Kasumi-1 (cell line): ENCODE measurements at regions not wholly inside any gene's neighbourhood (a gene's known extent, or its start where the extent isn't known, plus 50 kb on each side); places are given as distances from the start of the nearest gene placed in this dataset.

Experiments
- DNase-seq, 2 experiments: peaks; one replicate each; lab custom pipeline; 2025; lab: John Stamatoyannopoulos, UW

DNA sequence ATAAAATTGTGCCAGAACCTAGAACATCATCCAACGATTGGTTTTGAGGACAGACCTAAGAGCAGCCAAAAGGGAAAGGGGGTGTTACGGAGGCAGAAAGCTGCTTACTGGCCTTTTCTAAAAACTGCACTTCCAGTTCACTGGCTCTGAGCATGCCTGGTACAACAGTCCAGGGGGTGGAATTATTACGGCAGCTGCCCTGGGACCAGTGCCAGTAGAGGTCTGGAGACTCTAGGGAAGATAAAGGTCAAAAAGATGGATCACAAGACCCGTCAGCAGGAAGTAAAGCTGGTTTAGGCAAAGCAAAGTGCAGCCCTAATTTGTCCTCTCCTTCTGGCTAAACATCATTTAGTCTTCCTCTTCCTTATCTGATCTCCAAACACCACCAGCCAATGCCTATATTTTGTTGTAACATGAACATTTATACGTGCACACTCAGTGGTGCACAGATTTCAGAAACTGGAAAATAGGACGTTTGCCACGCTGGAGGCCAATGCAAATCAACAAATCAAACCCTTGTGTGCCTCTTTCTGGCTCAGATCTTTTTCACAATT is 216.4 kb upstream of the DPP6 start:
- DNase-seq, result no peak

GRCh38 chr7:153838591-153838990 is 213.6 kb upstream of the DPP6 start:
- DNase-seq, result no peak

DNA sequence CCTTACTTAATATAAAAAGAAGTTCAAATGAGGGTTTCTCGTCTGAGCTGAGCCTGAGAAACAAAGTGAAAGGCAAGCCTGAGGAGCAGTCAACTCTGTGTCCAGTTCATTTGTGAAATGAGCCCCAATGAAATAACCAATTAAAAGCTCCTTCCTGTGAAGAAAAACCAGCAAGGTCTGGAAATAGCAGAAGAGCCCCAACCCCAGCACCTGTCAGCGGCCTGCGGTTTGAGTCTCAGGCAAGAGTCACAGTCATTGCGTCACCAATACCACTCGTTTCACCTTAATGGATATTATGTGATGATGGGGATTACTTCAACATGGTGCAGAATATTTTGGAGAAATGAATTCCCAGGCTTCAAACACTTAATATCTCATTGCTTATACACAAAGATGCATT is 211.3 kb upstream of the DPP6 start:
- DNase-seq, result no peak

- no peak for DNase-seq
Measured at GRCh38 chr7:153847828-153848227, 204.4 kb upstream of the DPP6 start.

DNA sequence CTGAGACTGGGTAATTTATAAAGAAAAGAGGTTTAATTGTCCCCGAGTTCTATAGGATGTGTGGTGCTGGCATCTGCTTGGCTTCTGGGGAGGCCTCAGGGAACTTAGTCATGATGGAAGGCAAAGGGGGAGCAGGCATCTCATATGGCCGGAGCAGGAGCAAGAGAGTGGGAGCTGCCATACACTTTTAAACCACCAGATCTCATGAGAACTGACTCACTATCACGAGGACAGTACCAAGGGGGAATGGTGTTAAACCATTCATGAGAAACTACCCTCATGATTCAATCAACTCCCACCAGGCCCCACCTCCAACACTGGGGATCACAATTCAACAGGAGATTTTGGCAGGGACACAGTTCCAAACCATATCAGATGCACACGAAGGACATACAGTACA is 199.9 kb upstream of the DPP6 start:
- no peak for DNase-seq

DNA sequence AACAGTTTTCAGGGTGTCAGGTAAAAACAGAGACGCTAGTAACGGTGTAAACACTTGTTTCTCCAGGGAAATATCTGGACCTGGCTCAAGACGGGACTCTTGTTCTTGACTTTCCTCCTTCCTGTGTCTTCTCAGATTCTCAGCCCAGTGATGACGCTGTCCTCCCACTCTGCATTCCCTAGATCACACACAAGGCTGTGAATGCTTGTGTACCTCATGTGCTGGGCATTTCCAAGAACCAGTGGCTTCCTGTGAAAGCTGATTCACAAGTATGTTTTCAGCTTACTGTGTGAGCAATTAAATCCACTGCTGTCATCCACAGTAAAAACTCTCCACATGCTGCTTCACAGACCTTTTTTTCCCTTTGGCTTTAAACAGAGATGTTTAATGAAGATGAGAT is 193.8 kb upstream of the DPP6 start:
- no peak for DNase-seq

- DNase-seq, result no peak
Measured at GRCh38 chr7:153859239-153859638, 193.0 kb upstream of the DPP6 start.

DNA sequence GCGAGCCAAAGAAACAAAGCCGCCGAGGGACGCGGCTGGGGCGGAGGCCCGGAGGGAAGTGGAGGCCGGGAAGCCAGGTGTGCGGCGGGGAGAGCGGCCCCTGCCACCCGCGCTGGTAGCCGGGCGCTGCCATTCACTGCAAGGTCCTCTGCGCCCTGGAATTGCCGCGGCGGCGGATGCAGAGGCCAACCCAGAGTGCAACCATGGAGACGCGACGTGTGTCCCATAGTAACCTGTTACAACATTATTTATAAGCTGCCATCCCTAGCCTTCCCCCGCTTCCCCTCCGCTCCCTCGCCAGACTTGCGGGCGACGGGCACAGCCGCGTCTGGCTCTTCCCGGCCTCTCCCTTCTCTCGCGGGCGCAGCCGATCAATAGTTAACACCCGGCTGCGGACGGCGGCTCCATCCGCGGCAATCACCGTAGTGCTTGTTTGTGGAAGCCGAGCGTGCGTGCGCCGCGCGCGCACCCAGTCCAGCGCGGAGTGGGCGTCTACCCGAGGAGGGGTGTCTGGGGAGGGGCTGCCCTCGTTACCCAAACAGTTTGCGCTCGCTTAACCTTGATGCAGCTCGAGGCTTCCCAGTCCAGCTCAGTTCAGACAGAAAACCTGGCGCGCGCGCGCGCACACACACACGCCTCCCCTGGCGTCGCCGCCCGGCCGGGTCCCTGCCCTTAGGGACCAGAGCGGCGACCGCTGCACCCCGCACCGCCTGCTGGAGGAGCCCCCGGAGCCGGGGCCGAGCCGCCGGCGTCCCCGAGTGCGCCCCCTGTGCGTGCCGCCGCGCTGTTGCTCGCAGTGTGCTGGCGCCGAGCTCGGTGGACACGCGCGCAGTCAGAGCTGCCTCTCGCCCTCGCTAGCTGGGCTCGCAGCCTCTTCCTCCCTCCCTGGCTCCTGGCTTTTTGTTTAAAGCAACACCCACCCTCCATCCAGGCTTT is 165.4 kb upstream of the DPP6 start:
- no peak for DNase-seq

DNA sequence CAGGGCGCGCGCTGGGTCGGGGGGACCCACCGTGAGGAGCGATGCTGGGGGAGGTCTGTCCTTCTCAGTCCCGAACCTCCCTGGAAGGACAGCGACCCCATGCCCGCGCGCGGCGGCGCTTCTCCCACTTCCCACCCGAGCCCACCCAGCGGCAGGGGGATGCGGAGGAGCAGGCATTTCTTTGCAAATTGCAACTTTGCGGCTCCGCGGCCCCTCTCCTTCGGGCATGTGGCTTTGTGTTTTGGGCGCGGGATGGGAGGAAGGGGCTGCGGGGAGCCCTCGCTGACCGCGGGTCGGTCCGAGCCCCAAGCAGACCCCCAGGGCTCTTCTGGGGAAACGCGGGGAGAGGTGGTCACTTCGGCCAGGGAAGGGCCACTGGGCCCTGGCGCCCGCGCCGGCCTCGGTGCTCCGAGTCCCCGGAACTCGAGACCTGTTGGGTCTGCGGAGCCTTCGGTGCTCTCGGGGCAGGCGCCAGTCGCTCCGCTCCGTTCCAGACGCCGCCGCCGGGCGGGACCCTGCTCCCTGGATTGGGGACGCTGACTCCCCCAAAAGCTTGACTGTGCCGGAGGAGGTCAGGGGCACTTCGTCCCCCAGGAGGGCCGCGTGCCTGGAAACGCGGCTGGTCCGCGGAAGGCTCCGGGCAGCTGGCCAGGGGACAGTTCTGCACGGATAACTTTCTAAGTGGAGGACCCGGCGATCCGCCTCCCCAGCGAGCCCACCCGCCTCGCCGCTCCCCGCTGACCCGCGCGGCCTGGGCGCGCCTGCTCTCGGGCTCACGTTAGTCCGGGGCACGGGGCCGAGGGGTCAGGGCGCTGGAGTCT is 164.2 kb upstream of the DPP6 start:
- DNase-seq, result no peak

GRCh38 chr7:153891990-153892389 is 160.2 kb upstream of the DPP6 start:
- no peak for DNase-seq

- no peak for DNase-seq
Measured at GRCh38 chr7:153902862-153903261, 149.3 kb upstream of the DPP6 start.

DNA sequence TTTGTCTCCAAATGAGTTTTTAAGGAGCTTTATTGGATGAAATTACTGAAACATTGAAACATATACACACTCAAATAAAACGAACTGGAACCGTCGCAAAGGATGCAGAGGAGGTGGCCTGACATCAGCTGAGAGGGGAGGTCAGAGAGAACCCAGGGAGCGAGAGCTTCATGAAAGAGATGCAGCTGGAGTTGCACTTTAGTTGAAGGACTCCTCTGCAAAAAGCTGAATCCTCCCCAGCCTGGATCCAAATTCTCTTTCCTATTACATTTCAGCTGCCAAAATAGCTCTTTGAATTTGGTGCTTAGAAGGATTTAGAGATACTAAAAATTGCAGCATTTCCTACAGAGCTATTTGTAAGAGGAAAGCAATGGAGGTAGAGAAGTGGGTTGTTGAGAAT is 140.0 kb upstream of the DPP6 start:
- DNase-seq, result no peak

DNA sequence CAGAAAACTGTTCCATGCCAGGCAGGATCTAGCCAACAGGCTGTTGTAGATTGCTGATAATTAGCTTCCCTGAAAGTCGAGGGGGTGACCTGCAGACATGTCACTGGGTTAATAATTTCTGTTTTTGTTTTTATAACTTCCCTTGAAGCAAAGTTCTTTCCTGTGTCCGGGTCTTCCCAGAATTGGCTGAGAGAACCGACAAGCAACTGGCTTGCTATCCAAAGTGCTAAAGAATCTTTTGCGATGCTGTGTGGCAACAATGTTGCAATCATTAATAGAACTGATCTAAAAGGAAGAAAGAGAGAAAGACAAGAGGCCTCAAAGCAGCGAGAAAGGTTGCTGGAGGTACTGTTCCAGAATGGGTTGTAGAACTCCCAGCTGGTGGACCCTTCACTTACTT is 132.1 kb upstream of the DPP6 start:
- DNase-seq, result no peak

GRCh38 chr7:153920897-153921296 is 131.3 kb upstream of the DPP6 start:
- DNase-seq, result no peak

DNA sequence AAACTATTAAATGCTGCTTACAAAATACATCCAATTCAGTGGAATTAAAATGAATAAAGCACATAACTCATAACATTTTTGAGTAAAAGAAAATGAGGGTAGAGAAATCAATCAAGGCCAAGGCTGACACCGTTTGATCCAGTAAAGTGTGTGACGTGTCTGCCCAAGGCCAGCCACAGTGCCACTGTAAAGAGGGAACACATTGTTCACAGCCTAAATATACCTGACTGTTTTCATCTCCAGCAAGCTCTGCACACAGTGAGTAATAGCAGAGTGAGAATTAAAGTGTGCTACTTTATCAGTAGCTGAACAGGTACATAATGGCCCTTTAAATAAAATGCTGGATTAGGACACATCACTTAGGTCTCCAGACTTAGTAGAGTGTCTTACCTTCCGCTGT is 130.8 kb upstream of the DPP6 start:
- DNase-seq, result no peak

DNA sequence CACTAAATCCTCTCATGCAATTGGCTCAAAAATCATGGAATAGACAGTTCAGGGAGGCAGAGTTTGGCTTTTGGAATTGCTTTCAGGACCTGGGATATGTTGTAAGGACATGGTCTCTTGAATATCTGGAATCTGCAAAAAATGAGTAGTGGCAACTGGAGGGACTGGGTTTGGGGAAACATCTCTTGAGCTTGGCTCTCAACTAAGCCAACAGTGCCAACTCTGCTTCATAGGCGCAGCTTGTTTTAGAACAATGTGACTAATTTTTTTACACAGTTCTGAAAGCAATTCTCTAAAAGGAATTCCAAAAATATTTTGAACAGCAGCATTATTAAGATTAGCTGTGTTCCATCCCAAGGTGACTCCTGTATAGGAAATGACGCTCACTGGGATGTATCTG is 121.5 kb upstream of the DPP6 start:
- DNase-seq, result no peak

- DNase-seq, result no peak
Measured at GRCh38 chr7:153934048-153934447, 118.2 kb upstream of the DPP6 start.

DNA sequence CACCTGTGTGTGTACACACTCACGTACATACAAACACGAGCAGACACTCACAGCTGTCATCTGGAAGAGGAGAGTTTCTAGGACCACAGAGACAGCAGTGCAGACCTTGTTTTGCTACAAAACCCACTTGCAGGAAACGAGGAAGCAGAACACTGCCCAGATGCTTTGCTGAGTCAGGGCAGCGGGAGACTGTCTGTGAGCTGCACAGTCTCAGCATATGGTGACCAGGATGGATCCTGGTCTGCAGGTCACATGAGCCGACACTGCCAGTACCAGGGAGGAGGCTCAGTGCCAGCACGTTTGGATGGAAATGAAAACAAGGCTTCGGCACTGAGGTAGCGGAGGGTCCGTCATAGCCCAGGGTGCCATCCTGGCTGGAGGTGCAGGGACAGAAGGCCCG is 117.6 kb upstream of the DPP6 start:
- DNase-seq, result no peak

DNA sequence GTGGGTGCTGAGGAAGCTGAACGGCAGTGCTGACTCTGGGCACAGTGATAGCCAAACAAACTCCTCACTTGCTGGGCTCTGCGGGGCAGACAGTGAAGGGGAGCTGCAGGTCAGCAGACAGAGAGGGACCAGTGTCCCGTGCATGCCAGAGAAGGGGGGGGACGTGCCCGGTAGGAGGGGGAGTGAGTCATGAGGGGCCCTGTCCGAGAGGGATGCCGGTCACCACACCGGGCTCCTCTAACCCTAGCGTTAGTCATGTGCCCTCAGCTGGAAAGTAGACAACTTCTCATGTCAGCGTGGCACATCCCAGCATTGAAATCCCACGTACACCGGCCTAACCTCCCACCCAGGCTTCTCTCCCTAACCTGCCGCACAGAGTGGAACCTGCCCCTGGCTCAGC is 117.1 kb upstream of the DPP6 start:
- no peak for DNase-seq

DNA sequence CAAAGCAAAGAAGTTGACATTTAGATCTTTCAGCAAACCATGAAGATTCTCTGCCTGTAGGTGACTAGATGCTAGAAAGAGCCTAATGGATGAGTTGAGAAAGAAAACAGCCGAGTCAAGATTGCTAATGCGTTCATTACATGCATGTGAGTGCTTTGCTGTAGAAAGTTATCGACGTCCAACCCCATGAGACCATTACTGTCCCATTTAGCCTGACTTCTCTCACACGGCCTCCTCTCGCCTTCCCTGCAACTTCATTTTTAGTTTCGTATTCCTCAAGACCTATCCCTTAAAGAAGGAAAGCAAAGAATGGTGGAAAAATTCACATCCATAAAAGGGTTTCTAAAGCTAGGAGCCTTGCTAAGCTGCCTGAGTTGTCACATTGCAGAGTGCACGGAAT is 113.7 kb upstream of the DPP6 start:
- no peak for DNase-seq

DNA sequence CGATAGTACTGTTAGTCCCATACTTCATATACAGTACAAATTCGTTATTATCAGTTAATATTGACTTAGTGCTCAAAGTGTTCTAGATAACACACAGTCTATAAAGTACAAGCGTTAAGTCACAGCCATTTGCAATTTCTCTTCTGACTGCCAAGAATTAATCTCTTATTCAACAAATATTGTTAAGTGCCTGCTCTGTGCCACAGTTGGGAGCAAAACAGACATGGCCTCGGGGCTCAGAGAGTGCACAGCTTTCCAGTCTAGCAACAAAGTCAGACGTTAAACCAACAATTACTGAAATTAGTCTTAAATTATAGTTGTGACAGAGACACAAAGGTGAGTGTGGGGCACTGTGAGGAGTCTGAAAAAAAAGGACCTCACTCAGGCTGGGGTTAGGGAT is 113.0 kb upstream of the DPP6 start:
- DNase-seq, result no peak

DNA sequence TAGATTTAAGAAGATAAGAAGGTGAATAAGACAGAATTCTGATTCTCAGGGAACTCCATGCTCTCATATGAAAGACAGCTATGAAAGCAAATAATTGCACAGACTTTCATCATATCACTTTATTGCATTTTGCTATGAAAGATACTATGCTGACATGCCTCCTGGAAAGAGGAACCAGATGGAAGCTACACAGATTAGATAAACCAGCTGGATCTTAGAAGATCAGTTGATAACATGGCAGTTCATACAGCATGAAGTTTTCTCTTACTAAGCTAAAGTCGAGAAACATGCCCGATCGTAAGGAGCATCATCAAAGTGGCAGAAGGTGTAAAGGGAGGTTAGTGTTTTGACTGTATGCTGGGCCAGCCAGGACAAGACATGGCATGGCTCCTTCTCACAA is 112.5 kb upstream of the DPP6 start:
- DNase-seq, result no peak

DNA sequence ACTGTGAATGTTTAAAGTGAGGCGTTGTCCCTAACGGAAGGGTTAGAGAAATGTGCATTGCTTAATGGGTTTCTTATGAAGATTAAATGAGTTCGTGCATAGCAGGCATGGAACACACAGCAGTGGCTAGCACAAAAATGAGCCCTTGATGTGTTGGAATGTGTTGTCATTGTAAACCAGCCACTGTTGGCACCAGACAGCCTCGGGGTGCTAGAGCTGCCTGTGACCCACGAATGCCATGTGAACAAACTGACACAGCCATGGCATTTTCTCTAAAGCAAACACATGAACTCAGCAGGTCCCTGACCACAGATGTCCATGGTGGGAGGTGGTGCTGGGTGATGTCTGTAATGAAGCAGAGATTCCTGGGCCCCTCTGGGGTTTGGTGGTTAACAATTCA is 111.1 kb upstream of the DPP6 start:
- no peak for DNase-seq
